Astrocyte of the cerebellum (primary cell): ENCODE measurements at regions not wholly inside any gene's neighbourhood (a gene's known extent, or its start where the extent isn't known, plus 50 kb on each side); places are given as distances from the start of the nearest gene placed in this dataset.
A peak's percentile ranks its signal among the peaks of the same experiment; 100 is the strongest.
"Not testable (repeated sequence)": the region's sequence is repeated elsewhere in the genome, so short reads cannot be mapped to it uniquely, and the experiment has no call there.

ENCODE experiments used
- DNase-seq: peaks from one replicate; pipeline ENCODE4 v3.0.0-alpha.2; 2011; ENCODE audit warnings: low read depth
- H3K4me3 ChIP-seq: 2 replicates; pipeline ENCODE4 v1.5.1; 2011; ENCODE audit warnings: mild to moderate bottlenecking, low read depth, low read length, moderate library complexity
- in situ Hi-C: cut with HindIII; loops from 2 replicates; pipeline ENCODE4 v1.10.0; 2017; ENCODE audit warnings: low sequenced_read_pairs
- TF ChIP-seq, protein P1 (sequence below): IDR thresholded peaks from 2 replicates; pipeline ENCODE4 v1.5.1; 2012; ENCODE audit warnings: low read length, low read depth, moderate library complexity, mild to moderate bottlenecking; ENCODE audit errors: missing control alignments

DNA sequence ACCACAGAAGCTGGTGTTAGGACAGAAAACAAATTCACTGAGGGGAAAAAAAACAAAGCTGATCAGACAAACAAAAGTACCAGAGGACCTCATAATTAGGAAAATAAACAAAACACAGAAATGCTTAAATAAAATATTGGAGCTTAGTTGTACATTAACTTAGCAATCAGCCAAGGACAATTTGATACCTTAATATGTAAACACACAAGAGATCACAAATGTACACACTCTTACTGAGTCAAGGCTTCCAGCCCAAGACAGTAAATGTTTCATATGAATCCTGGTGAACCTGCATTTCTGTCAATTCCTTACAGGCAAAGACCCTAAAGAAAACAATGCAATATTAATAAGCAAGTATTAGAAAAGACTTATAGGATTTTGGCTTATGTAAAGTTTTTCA, 62.0 kb upstream of the SPTLC3 start:
- DNase-seq, result no peak
- TF ChIP-seq, protein P1, sequence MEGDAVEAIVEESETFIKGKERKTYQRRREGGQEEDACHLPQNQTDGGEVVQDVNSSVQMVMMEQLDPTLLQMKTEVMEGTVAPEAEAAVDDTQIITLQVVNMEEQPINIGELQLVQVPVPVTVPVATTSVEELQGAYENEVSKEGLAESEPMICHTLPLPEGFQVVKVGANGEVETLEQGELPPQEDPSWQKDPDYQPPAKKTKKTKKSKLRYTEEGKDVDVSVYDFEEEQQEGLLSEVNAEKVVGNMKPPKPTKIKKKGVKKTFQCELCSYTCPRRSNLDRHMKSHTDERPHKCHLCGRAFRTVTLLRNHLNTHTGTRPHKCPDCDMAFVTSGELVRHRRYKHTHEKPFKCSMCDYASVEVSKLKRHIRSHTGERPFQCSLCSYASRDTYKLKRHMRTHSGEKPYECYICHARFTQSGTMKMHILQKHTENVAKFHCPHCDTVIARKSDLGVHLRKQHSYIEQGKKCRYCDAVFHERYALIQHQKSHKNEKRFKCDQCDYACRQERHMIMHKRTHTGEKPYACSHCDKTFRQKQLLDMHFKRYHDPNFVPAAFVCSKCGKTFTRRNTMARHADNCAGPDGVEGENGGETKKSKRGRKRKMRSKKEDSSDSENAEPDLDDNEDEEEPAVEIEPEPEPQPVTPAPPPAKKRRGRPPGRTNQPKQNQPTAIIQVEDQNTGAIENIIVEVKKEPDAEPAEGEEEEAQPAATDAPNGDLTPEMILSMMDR, result no peak
- in situ Hi-C loops, result no loop called here
- H3K4me3 ChIP-seq, result no peak overlapping the region

- TF ChIP-seq, protein P1, result no peak
- in situ Hi-C loops, result no loop called here
- no peak overlapping the region for H3K4me3 ChIP-seq
- no peak for DNase-seq
These were observed 61.1 kb upstream of the SPTLC3 start for GRCh38 chr20:12947691-12948090.

DNA sequence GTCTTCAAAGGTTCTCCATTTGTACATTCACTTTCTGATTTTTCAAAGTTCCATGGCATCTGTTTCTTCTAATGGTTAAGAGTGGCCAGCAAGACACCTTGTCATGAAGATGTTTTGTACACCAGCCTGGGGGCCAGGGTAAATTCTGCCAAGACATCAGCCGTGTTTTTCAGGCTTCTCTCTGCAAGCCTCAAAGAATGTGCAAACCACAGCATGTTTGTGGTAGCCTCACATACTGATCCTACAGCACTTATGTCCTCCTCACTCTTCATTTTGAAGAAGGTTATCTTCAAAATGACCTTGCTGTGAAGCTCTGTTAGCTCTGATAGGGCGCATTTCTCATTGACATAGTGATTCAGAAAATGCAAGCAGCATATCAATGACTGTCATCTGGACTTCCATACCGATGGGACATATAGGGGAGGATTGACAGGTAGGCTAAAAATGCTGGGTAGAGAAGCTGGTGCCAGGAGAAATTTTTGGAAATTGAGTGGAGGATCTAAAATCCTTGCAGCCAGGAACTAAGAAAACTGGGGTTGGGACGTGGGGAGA, 59.3 kb upstream of the SPTLC3 start:
- in situ Hi-C loops, result no loop called here
- TF ChIP-seq, protein P1, result no peak
- DNase-seq, result peak; percentile 26
- no peak overlapping the region for H3K4me3 ChIP-seq

GRCh38 chr20:12954254-12954653, 54.5 kb upstream of the SPTLC3 start:
- in situ Hi-C loops, DNase-seq, H3K4me3 ChIP-seq: not testable (repeated sequence)

GRCh38 chr20:12955611-12956010, 53.2 kb upstream of the SPTLC3 start:
- DNase-seq, result no peak
- in situ Hi-C loops, result no loop called here
- no peak overlapping the region for H3K4me3 ChIP-seq
- TF ChIP-seq, protein P1, result no peak

DNA sequence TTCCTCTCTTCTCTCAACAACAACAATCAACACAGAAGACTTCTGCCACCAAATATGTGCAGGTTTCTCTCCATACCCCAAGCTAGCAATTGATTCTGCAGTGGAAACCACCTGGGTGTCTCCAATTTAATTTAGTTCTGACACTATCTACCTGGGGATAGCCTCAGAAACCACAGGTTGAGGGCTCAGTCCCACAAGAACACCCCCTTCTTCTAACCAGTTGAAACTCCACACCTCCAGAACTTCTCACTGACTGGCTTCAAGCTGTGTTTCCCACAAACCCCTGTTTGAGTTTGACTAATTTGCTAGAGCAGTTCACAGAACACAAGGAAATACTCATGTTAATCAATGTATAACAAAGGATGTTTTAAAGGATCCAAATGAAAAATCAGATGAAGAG, 52.5 kb upstream of the SPTLC3 start:
- TF ChIP-seq, protein P1, result no peak
- H3K4me3 ChIP-seq, result no peak overlapping the region
- DNase-seq, result no peak
- in situ Hi-C loops, result no loop called here

GRCh38 chr20:12957968-12958367, 50.8 kb upstream of the SPTLC3 start:
- in situ Hi-C loops, result no loop called here
- TF ChIP-seq, protein P1, result no peak
- DNase-seq, result no peak
- H3K4me3 ChIP-seq, result no peak overlapping the region
